PFSK-1 (cell line): ENCODE measurements at regions not wholly inside any gene's neighbourhood (a gene's known extent, or its start where the extent isn't known, plus 50 kb on each side); places are given as distances from the start of the nearest gene placed in this dataset.

ENCODE experiments used
- TAF1 ChIP-seq: IDR thresholded peaks from 2 replicates; pipeline ENCODE4 v1.6.1; 2012; ENCODE audit warnings: low read length, control low read depth, borderline replicate concordance; ENCODE audit not compliant: insufficient read depth
- TF ChIP-seq, protein P1 (sequence below), 2 experiments: IDR thresholded peaks; 2 replicates each; pipeline versions ENCODE4 v1.6.1 to v1.8.0; 2011 to 2012; ENCODE audit warnings: low read depth in 2 of 2, low read length in 2 of 2, control low read depth in 1 of 2, inconsistent platforms in 1 of 2, mild to moderate bottlenecking in 1 of 2, moderate library complexity in 1 of 2; ENCODE audit not compliant: insufficient read depth in 1 of 2

GRCh38 chr2:66775730-66776422 is 341.0 kb downstream of the MEIS1 start:
- no peak for TF ChIP-seq TAF1
- TF ChIP-seq, protein P1, sequence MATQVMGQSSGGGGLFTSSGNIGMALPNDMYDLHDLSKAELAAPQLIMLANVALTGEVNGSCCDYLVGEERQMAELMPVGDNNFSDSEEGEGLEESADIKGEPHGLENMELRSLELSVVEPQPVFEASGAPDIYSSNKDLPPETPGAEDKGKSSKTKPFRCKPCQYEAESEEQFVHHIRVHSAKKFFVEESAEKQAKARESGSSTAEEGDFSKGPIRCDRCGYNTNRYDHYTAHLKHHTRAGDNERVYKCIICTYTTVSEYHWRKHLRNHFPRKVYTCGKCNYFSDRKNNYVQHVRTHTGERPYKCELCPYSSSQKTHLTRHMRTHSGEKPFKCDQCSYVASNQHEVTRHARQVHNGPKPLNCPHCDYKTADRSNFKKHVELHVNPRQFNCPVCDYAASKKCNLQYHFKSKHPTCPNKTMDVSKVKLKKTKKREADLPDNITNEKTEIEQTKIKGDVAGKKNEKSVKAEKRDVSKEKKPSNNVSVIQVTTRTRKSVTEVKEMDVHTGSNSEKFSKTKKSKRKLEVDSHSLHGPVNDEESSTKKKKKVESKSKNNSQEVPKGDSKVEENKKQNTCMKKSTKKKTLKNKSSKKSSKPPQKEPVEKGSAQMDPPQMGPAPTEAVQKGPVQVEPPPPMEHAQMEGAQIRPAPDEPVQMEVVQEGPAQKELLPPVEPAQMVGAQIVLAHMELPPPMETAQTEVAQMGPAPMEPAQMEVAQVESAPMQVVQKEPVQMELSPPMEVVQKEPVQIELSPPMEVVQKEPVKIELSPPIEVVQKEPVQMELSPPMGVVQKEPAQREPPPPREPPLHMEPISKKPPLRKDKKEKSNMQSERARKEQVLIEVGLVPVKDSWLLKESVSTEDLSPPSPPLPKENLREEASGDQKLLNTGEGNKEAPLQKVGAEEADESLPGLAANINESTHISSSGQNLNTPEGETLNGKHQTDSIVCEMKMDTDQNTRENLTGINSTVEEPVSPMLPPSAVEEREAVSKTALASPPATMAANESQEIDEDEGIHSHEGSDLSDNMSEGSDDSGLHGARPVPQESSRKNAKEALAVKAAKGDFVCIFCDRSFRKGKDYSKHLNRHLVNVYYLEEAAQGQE (IDR thresholded peaks at IDR 0.05; ENCODE audit: insufficient read depth in 1 of 2, low read depth in 2 of 2, low read length in 2 of 2), result no peak
